Right atrium auricular region (tissue), 2 donors: ENCODE measurements at regions not wholly inside any gene's neighbourhood (a gene's known extent, or its start where the extent isn't known, plus 50 kb on each side); places are given as distances from the start of the nearest gene placed in this dataset.

ENCODE experiments used
- DNase-seq: peaks from one replicate; pipeline ENCODE4 v3.0.0-alpha.2; 2019; ENCODE audit warnings: low spot score
- H3K27ac ChIP-seq, 2 donors: fragments of 200-600 bp; sonication (generic); 1 replicate in 1 of 2; 2 replicates in 1 of 2; pipeline ENCODE4 v1.5.1; 2016 to 2019
- H3K27me3 ChIP-seq, 2 donors: fragments of 200-600 bp; sonication (generic); one replicate each; pipeline versions ENCODE4 v1.5.1 to v1.6.0; 2017 to 2019
- H3K36me3 ChIP-seq: fragments of 200-600 bp; sonication (generic); one replicate; pipeline ENCODE4 v1.5.1; 2016
- H3K4me1 ChIP-seq, 2 donors: fragments of 200-600 bp; sonication (generic); one replicate each; pipeline versions ENCODE4 v1.5.1 to v1.6.0; 2017 to 2019
- H3K4me3 ChIP-seq, 2 donors: fragments of 200-600 bp; sonication (generic); 1 replicate in 1 of 2; 2 replicates in 1 of 2; pipeline ENCODE4 v1.5.1; 2017 to 2019; ENCODE audit warnings: mild to moderate bottlenecking in 1 of 2, moderate library complexity in 1 of 2
- H3K9me3 ChIP-seq, 2 donors: fragments of 200-600 bp; sonication (generic); one replicate each; pipeline ENCODE4 v1.5.1; 2019
- TF ChIP-seq, protein P1 (sequence below), 2 donors: fragments of 200-600 bp; sonication (generic); IDR thresholded peaks; one replicate each; pipeline ENCODE4 v1.5.1; 2019; ENCODE audit warnings: antibody characterized with exemption in 2 of 2

DNA sequence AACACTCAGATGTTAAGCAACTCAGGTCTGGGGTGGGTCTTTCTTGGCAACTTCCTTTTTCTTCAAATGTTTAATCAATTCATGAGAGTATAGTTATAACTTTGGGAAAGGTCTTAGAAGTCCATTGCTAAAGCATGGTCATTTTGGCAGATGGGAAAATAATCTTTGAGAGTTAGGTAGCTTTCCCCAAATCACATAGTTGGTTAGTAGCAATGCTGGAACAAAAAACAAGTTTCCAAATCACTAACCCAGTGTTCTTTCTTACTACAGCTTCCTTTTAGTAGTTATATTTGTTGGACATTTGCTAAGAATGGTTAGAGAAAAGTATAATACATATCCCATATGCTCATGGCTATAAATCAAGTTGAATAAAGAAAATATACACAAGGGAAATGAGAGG is 185.2 kb upstream of the SLC14A2 start:
- DNase-seq: no peak
- H3K27ac ChIP-seq: no peak overlapping the region
- no peaks in the 10 kb centered on the region for H3K36me3 ChIP-seq
- H3K9me3 ChIP-seq: no peaks in the 10 kb centered on the region
- H3K4me3 ChIP-seq: no peak overlapping the region
- peaks cover 0 to under 1% of the 10 kb centered on the region in 2 donors for H3K4me1 ChIP-seq
- TF ChIP-seq, protein P1, sequence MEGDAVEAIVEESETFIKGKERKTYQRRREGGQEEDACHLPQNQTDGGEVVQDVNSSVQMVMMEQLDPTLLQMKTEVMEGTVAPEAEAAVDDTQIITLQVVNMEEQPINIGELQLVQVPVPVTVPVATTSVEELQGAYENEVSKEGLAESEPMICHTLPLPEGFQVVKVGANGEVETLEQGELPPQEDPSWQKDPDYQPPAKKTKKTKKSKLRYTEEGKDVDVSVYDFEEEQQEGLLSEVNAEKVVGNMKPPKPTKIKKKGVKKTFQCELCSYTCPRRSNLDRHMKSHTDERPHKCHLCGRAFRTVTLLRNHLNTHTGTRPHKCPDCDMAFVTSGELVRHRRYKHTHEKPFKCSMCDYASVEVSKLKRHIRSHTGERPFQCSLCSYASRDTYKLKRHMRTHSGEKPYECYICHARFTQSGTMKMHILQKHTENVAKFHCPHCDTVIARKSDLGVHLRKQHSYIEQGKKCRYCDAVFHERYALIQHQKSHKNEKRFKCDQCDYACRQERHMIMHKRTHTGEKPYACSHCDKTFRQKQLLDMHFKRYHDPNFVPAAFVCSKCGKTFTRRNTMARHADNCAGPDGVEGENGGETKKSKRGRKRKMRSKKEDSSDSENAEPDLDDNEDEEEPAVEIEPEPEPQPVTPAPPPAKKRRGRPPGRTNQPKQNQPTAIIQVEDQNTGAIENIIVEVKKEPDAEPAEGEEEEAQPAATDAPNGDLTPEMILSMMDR (IDR thresholded peaks at IDR 0.05): no peak
- no peaks in the 10 kb centered on the region for H3K27me3 ChIP-seq

DNA sequence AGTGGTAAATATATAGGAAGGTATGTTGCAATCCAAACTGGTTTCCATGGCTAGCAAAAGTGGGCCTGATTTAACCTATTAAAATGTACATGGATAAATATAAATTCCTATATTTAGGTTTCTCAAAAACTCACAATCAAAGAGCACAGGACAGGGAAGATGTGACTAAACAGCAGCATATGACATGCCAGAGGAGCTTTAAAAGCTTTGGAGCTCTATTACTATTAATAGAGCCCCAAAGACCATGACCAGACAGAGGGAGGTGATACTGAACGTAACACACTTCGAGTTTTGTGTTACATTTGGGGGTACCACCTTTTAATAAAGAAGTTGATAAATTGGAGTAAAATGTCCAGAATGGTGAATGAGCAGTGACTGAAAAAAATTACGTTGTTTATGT is 179.5 kb upstream of the SLC14A2 start:
- peaks cover 0 to 13% of the 10 kb centered on the region in 2 donors for H3K4me1 ChIP-seq

DNA sequence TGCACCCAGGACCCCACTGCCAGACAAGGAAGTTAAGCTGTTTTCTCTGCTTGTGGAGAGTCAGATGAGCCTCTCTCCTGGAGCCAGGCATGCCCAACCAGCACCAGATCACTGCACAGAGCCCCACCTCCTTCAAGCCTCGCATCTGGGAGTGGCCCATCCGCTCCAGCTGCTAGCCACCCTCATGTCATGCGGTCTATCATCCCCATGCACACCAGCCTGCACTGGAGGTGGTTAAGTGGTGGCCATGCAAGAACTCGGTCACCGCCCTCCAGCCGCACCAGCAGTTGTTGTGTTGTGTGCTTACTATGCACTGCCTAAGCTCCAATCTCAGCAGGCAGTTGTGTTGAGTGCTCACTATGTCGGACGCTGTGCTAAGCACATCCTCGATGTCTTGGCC is 177.9 kb upstream of the SLC14A2 start:
- no peak for DNase-seq
- peaks cover 0 to 13% of the 10 kb centered on the region in 2 donors for H3K4me1 ChIP-seq
- H3K27me3 ChIP-seq: no peaks in the 10 kb centered on the region
- TF ChIP-seq, protein P1 (IDR thresholded peaks at IDR 0.05): no peak
- H3K4me3 ChIP-seq: no peak overlapping the region
- H3K36me3 ChIP-seq: no peaks in the 10 kb centered on the region
- no peak overlapping the region for H3K27ac ChIP-seq
- no peaks in the 10 kb centered on the region for H3K9me3 ChIP-seq

More for the DNA sequence above, 179.5 kb upstream of the SLC14A2 start:
- H3K27ac ChIP-seq: no peak overlapping the region
- TF ChIP-seq, protein P1 (IDR thresholded peaks at IDR 0.05): no peak
- no peak overlapping the region for H3K4me3 ChIP-seq
- H3K27me3 ChIP-seq: no peaks in the 10 kb centered on the region
- H3K36me3 ChIP-seq: no peaks in the 10 kb centered on the region
- no peaks in the 10 kb centered on the region for H3K9me3 ChIP-seq
- no peak for DNase-seq

DNA sequence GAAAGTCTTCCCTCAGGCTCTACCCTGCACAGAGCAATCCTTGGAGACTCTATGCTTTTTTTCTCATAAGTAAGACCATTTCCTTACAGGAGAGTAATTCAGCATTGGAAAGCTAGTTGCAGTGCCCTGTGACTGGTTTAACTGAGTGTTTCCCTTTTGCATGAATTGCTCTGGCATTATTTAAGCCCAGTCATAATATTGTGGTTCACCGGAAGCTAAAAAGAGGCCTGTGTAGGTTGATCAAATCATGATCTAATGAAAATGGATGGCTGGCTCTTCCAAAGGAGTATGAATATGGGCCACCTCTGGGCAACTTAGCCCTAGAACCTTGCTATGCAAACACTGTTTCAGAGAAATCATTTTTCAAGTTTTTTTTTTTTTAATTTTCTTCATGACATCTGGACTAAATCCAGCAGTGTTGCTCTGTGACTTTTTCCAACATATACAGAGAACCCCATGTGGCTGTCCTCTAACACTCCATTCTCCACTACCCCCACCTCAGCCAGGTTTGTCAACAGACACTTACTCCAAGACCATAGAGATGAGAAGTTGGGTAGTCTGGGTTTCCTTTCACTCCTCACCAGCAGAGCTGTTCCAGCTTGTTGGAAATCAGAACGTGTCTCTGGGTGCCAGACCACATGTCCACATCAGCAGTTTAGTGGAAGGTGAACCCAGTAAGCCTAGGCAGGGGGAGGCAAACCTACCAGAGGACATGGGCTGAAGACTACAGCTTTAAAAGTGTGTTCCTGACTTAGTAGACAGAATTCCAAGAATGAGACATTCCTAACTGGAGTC is 175.2 kb upstream of the SLC14A2 start:
- no peaks in the 10 kb centered on the region for H3K36me3 ChIP-seq
- H3K27me3 ChIP-seq: no peaks in the 10 kb centered on the region
- DNase-seq: no peak
- TF ChIP-seq, protein P1 (IDR thresholded peaks at IDR 0.05): no peak
- no peak overlapping the region for H3K4me3 ChIP-seq
- no peak overlapping the region for H3K27ac ChIP-seq
- peaks cover 0 to 16% of the 10 kb centered on the region in 2 donors for H3K4me1 ChIP-seq
- no peaks in the 10 kb centered on the region for H3K9me3 ChIP-seq

DNA sequence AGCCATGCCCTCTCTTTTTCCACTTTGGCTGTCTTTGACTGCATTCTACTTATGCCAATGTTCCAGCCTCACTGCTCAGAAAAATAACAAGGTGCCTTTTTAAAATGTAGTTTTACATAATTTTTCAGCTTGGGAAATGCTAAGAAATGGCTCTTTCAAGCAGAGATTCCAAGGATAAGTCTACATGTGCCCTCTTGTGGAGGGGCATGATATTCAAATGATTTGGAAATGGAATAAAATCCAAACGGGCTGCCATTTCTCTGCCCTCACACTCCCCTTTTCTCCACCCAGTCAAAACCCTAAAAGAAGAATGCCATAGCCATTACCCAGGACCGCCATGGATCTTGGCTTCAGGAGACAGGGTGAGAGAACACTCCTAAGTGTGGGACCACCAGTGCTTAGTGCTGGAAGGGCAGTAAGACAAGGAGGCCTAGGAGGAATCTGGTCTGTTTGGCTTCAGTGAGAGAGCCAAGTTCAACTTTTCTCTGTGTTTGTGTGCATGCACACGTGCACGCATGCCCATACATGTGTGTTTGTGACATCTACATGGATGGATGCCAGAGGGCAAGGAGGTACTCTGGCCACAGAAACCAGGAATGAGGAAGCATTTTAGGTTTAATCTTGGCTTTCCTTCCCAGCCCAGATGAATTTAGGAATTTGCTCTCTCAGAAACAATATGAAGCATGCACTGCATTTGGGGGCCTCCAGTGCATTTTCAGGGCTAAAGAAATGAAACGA is 174.0 kb upstream of the SLC14A2 start:
- no peak for DNase-seq
- Histone ChIP-seq H3K4me1 (peaks cover 0 to 5% of the 10 kb centered on the region in 2 donors), H3K4me3 (no peak overlapping the region), H3K36me3 (no peaks in the 10 kb centered on the region), H3K27me3 (no peaks in the 10 kb centered on the region), H3K9me3 (no peaks in the 10 kb centered on the region), H3K27ac (no peak overlapping the region)
- TF ChIP-seq, protein P1 (IDR thresholded peaks at IDR 0.05): no peak
